GM23248 (cell line): ENCODE measurements at regions not wholly inside any gene's neighbourhood (a gene's known extent, or its start where the extent isn't known, plus 50 kb on each side); places are given as distances from the start of the nearest gene placed in this dataset.
A peak's percentile ranks its signal among the peaks of the same experiment; 100 is the strongest.

Source experiments
- DNase-seq: peaks from one replicate; pipeline ENCODE4 v3.0.0-alpha.2; 2015
- H2AFZ ChIP-seq: fragments of 200-600 bp; sonication (generic); 2 replicates; pipeline ENCODE4 v1.6.1; 2016; ENCODE audit warnings: antibody characterized with exemption
- H3F3A ChIP-seq: fragments of 200-600 bp; sonication (generic); 2 replicates; pipeline ENCODE4 v1.6.1; 2016; ENCODE audit warnings: mild to moderate bottlenecking, antibody characterized with exemption, mixed run types; ENCODE audit not compliant: insufficient read depth
- H3K27ac ChIP-seq: fragments of 200-600 bp; sonication (generic); 2 replicates; pipeline ENCODE4 v1.5.1; 2016; ENCODE audit warnings: mild to moderate bottlenecking
- H3K27me3 ChIP-seq: fragments of 200-600 bp; sonication (generic); replicated peaks from 2 replicates; pipeline ENCODE4 v1.6.1; 2016; ENCODE audit warnings: mild to moderate bottlenecking; ENCODE audit not compliant: insufficient read depth
- H3K36me3 ChIP-seq: fragments of 200-600 bp; sonication (generic); 2 replicates; pipeline ENCODE4 v1.6.1; 2016; ENCODE audit warnings: low read depth, mild to moderate bottlenecking
- H3K4me1 ChIP-seq: fragments of 200-600 bp; sonication (generic); 2 replicates; pipeline ENCODE4 v1.6.1; 2016; ENCODE audit warnings: mild to moderate bottlenecking; ENCODE audit not compliant: insufficient read depth
- H3K4me2 ChIP-seq: fragments of 200-600 bp; sonication (generic); one replicate; pipeline ENCODE4 v1.6.1; 2016; ENCODE audit warnings: mild to moderate bottlenecking; ENCODE audit not compliant: unreplicated experiment
- H3K4me3 ChIP-seq: fragments of 200-600 bp; sonication (generic); 2 replicates; pipeline ENCODE4 v1.5.1; 2016; ENCODE audit warnings: mild to moderate bottlenecking
- H3K79me2 ChIP-seq: fragments of 200-600 bp; sonication (generic); 2 replicates; pipeline ENCODE4 v1.6.1; 2016; ENCODE audit warnings: mild to moderate bottlenecking; ENCODE audit not compliant: insufficient read depth
- H3K9ac ChIP-seq: fragments of 200-600 bp; sonication (generic); 2 replicates; pipeline ENCODE4 v1.6.1; 2016; ENCODE audit warnings: mild to moderate bottlenecking
- H3K9me2 ChIP-seq: fragments of 200-600 bp; sonication (generic); 2 replicates; pipeline ENCODE4 v1.6.1; 2016; ENCODE audit warnings: mixed run types, mild to moderate bottlenecking, moderate library complexity; ENCODE audit not compliant: insufficient read depth
- H3K9me3 ChIP-seq: fragments of 200-600 bp; sonication (generic); one replicate; pipeline ENCODE4 v1.6.1; 2017; ENCODE audit warnings: low read depth
- H4K20me1 ChIP-seq: fragments of 200-600 bp; sonication (generic); 2 replicates; pipeline ENCODE4 v1.6.0; 2016; ENCODE audit not compliant: insufficient read depth
- EZH2 ChIP-seq: fragments of 200-600 bp; sonication (generic); IDR thresholded peaks from 2 replicates; pipeline ENCODE4 v1.6.1; 2018; ENCODE audit warnings: antibody characterized with exemption, mild to moderate bottlenecking; ENCODE audit not compliant: insufficient read depth, poor library complexity, severe bottlenecking
- EZH2phosphoT487 ChIP-seq: fragments of 200-600 bp; sonication (generic); IDR thresholded peaks from 2 replicates; pipeline ENCODE4 v1.6.1; 2018; ENCODE audit warnings: antibody characterized with exemption, moderate library complexity, mild to moderate bottlenecking, low read depth; ENCODE audit not compliant: insufficient read depth
- WGBS, 2 experiments: methylation state at CpG; one replicate each; pipeline ENCODE4 v1.1.6; 2015 to 2017; ENCODE audit warnings: low lambda C conversion rate in 2 of 2, low coverage in 1 of 2; ENCODE audit errors: missing lambda C conversion rate in 2 of 2; 5-methylcytosine and 5-hydroxymethylcytosine counted together
- in situ Hi-C: fragments of 300-500 bp; cut with MboI; formaldehyde crosslinking; loops from 2 replicates; pipeline ENCODE4 v1.15.0; 2020

- no peak overlapping the region for H3K4me2 ChIP-seq
- no peak overlapping the region for H2AFZ ChIP-seq
- H3K4me3 ChIP-seq: no peak overlapping the region
- no peaks in the 10 kb centered on the region for H3K9me3 ChIP-seq
- DNase-seq: no peak
- no peaks in the 10 kb centered on the region for H3K4me1 ChIP-seq
- H3K9ac ChIP-seq: no peak overlapping the region
- no peak overlapping the region for H3K27ac ChIP-seq
- H3K36me3 ChIP-seq: no peaks in the 10 kb centered on the region
- no peaks in the 10 kb centered on the region for H3K9me2 ChIP-seq
- in situ Hi-C loops: no loop called here
- H3K27me3 ChIP-seq: no peaks in the 10 kb centered on the region
- TF ChIP-seq EZH2phosphoT487 (no peak), EZH2 (no peak)
- 23 to 33% methylated on average over 4 of the region's 4 CpGs for WGBS, 2 experiments
- no peaks in the 10 kb centered on the region for H3F3A ChIP-seq
- no peaks in the 10 kb centered on the region for H3K79me2 ChIP-seq
- H4K20me1 ChIP-seq: no peaks in the 10 kb centered on the region
Measured at GRCh38 chr14:41374092-41374491, 232.6 kb upstream of the LRFN5 start.

- no peaks in the 10 kb centered on the region for H3K4me1 ChIP-seq
- no peaks in the 10 kb centered on the region for H3K9me3 ChIP-seq
- no peaks in the 10 kb centered on the region for H3F3A ChIP-seq
- peak; percentile 1 for DNase-seq
- no peaks in the 10 kb centered on the region for H3K27me3 ChIP-seq
- H3K9ac ChIP-seq: no peak overlapping the region
- 35 to 49% methylated on average over 3 of the region's 3 CpGs for WGBS, 2 experiments
- no peaks in the 10 kb centered on the region for H4K20me1 ChIP-seq
- TF ChIP-seq EZH2 (no peak), EZH2phosphoT487 (no peak)
- no peak overlapping the region for H3K4me3 ChIP-seq
- H3K27ac ChIP-seq: no peak overlapping the region
- in situ Hi-C loops: no loop called here
- no peaks in the 10 kb centered on the region for H3K36me3 ChIP-seq
- no peaks in the 10 kb centered on the region for H3K9me2 ChIP-seq
- H3K4me2 ChIP-seq: no peak overlapping the region
- no peak overlapping the region for H2AFZ ChIP-seq
- H3K79me2 ChIP-seq: no peaks in the 10 kb centered on the region
Measured at GRCh38 chr14:41362139-41362538, 244.5 kb upstream of the LRFN5 start.

GRCh38 chr14:41360126-41360525, 246.6 kb upstream of the LRFN5 start:
- no peaks in the 10 kb centered on the region for H3K27me3 ChIP-seq
- TF ChIP-seq EZH2 (no peak), EZH2phosphoT487 (no peak)
- H3F3A ChIP-seq: no peaks in the 10 kb centered on the region
- no peak overlapping the region for H2AFZ ChIP-seq
- H3K4me3 ChIP-seq: no peak overlapping the region
- H3K4me2 ChIP-seq: no peak overlapping the region
- H3K36me3 ChIP-seq: no peaks in the 10 kb centered on the region
- no peaks in the 10 kb centered on the region for H3K9me3 ChIP-seq
- H3K4me1 ChIP-seq: no peaks in the 10 kb centered on the region
- H3K79me2 ChIP-seq: no peaks in the 10 kb centered on the region
- 37 to 50% methylated on average over 2 of the region's 2 CpGs for WGBS, 2 experiments
- in situ Hi-C loops: no loop called here
- no peak for DNase-seq
- H3K9me2 ChIP-seq: no peaks in the 10 kb centered on the region
- no peaks in the 10 kb centered on the region for H4K20me1 ChIP-seq
- no peak overlapping the region for H3K27ac ChIP-seq
- H3K9ac ChIP-seq: no peak overlapping the region

GRCh38 chr14:41355866-41356265, 250.8 kb upstream of the LRFN5 start:
- in situ Hi-C loops: no loop called here
- no peaks in the 10 kb centered on the region for H3F3A ChIP-seq
- TF ChIP-seq EZH2phosphoT487 (no peak), EZH2 (no peak)
- no peaks in the 10 kb centered on the region for H3K9me3 ChIP-seq
- H3K79me2 ChIP-seq: no peaks in the 10 kb centered on the region
- no peak overlapping the region for H3K4me3 ChIP-seq
- 8 to 15% methylated on average over 3 of the region's 3 CpGs for WGBS, 2 experiments
- H3K4me2 ChIP-seq: no peak overlapping the region
- no peaks in the 10 kb centered on the region for H3K9me2 ChIP-seq
- H4K20me1 ChIP-seq: no peaks in the 10 kb centered on the region
- no peak for DNase-seq
- no peak overlapping the region for H2AFZ ChIP-seq
- H3K36me3 ChIP-seq: no peaks in the 10 kb centered on the region
- no peak overlapping the region for H3K9ac ChIP-seq
- no peak overlapping the region for H3K27ac ChIP-seq
- H3K27me3 ChIP-seq: no peaks in the 10 kb centered on the region
- no peaks in the 10 kb centered on the region for H3K4me1 ChIP-seq

- no peaks in the 10 kb centered on the region for H3K9me2 ChIP-seq
- H3F3A ChIP-seq: no peaks in the 10 kb centered on the region
- 79 to 81% methylated on average over 7 of the region's 7 CpGs for WGBS, 2 experiments
Measured at GRCh38 chr14:41350476-41350875, 256.2 kb upstream of the LRFN5 start.

More at GRCh38 chr14:41350476-41350875, 256.2 kb upstream of the LRFN5 start:
- H3K36me3 ChIP-seq: no peaks in the 10 kb centered on the region
- H3K9ac ChIP-seq: no peak overlapping the region
- H3K4me1 ChIP-seq: no peaks in the 10 kb centered on the region
- H3K27me3 ChIP-seq: no peaks in the 10 kb centered on the region
- DNase-seq: no peak
- in situ Hi-C loops: no loop called here
- no peak overlapping the region for H2AFZ ChIP-seq
- H3K27ac ChIP-seq: no peak overlapping the region
- H3K4me3 ChIP-seq: no peak overlapping the region
- H3K79me2 ChIP-seq: no peaks in the 10 kb centered on the region
- TF ChIP-seq EZH2: no peak
- H3K9me3 ChIP-seq: no peaks in the 10 kb centered on the region
- no peak overlapping the region for H3K4me2 ChIP-seq
- H4K20me1 ChIP-seq: no peaks in the 10 kb centered on the region
